ENCODE measurements at regions not wholly inside any gene's neighbourhood (a gene's known extent, or its start where the extent isn't known, plus 50 kb on each side); places are given as distances from the start of the nearest gene placed in this dataset.
"Not testable (repeated sequence)": the region's sequence is repeated elsewhere in the genome, so short reads cannot be mapped to it uniquely, and the experiment has no call there.

DNA sequence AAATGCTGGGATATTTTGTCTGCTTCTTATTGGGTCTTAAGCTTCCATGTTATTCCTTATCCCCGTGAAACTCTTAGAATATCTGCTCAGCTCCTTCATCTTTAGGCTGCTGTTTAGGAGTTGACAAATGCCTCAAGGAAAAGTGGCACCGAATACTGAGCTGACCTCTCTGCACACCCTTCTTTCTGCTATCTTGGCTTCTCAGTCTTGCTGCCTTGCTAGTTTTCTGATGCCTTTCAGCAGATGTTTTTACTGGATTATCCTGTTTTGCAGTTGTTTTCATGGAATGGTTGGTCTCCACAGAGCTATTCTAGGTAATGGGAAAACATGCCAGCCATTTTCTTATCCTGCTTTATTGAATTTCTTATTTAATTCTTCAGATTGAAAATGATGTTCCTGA, 86.3 kb downstream of the GYPE start:
- DNase-seq (ENCODE audit: low spot score), result no peak

DNA sequence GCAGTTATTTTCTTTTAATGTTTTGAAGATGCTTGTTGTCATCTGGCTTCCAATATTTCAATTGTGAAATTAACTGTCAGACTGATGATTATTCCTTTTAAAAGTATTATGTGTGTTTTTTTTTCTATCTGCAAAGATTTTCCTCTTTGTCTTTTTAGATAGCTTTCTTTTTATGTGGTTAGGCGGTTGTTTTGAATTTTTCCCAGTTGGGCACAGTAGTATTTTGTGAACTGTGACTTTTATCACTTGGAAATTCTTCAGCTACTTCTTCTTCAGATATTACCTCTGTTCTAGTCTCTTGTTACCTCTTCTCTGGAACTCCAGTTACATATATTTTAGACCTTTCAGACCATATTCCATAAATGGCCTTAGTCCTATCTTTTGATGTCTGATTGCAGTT, 87.5 kb downstream of the GYPE start:
- not testable (repeated sequence) for DNase-seq (ENCODE audit: low spot score)

DNA sequence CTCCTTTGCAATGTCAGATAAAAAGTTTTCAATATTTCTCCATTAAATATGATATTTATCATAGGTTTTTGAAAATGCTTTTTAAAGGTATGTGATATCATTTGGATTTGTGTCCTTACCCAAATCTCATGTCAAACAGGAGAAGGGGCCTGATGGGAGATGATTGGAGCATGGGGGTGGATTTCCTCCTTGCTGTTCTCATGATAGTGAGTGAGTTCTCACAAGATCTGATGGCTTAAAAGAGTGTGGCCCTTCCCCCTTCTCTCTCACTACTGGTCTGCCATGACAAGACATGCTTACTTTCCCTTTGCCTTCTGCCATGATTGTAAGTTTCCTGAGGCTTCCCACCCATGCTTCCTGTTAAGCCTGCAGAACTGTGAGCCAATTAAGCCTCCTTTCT, 90.0 kb downstream of the GYPE start:
- not testable (repeated sequence) for DNase-seq (ENCODE audit: low spot score)

DNA sequence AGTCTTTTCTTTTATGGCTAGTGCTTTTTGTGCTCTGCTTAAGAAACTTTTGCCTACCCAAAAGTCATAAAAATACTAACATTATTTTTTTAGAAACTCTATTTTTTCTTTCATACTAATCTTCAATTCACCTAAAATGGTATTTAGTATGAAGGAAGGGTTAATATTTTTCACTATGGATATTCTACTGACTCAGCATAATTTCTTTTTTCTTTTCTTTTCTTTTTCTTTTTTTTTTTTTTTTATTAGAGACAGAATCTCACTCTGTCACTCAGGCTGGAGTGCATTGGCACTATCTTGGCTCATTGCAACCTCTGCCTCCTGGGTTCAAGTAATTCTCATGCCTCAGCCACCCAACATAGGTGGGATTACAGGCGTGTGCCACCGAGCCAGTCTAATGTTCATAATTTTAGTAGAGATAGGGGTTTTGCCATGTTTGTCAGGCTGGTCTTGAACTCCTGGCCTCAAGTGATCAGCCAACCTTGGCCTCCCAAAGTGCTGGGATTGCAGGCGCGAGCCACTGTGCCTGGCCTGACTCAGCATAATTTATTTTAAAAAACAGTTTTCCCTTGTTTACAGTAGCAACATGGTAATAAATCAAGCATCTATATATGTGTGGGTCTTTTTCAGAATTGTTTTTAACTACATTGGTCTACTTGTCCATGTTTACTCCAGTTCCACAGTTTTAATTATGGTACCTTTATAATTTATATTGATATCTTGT, 91.8 kb downstream of the GYPE start:
- not testable (repeated sequence) for DNase-seq (ENCODE audit: low spot score)

DNA sequence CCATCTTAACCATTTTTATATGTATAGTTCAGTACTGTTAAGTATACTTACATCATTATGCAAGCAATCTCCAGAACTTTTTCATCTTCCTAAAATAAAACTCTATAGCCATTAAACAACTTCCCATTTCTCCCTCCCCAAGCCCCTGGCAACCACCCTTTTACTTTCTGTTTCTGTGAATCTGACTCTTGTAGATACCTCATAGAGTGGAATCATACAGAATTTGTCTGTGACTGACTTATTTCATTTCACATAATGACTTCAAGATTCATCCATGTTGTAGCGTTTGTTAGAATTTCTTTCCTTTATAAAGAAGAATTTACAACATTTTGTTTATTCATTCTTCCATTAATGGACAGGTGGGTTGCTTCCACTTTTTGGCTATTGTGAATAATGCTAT, 91.2 kb upstream of the FREM3 start:
- DNase-seq (ENCODE audit: low spot score), result not testable (repeated sequence)

DNA sequence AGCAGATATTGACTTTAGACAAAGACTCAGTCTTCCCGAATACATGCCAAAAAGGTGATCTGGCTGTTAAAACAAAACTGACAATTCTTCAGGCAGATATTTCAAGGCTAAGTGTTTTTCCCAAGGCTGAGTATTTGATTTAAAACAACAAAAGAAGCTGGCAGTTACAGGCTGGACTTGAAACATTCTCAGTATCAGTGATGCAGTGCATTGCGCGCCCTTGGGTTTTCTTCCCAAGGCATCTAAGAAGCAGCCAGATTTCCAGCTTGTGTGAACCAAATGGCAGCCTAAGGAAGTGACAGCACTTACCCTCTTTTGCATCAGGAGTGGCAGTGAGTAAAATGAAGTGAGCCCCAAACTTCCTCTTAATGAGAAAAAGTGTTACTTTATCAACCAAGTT, 90.0 kb upstream of the FREM3 start:
- DNase-seq (ENCODE audit: low spot score), result not testable (repeated sequence)

DNA sequence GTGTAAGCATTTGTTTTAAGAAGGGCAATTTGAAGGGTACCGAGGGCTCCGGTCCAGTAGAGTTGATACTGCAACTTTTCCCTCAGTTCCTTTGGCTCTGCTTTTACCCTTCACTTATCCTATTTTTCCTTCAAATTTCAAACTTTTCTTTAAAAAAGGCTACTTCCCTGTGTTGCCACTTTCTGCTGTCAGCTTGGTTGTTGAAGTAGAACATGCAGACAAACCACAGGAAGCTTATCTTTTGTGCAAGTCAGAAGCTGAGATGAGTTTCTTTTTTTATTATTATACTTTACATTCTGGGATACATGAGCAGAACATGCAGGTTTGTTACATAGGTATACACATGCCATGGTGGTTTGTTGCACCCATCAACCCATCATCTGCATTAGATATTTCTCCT, 89.1 kb upstream of the FREM3 start:
- DNase-seq (ENCODE audit: low spot score), result not testable (repeated sequence)

DNA sequence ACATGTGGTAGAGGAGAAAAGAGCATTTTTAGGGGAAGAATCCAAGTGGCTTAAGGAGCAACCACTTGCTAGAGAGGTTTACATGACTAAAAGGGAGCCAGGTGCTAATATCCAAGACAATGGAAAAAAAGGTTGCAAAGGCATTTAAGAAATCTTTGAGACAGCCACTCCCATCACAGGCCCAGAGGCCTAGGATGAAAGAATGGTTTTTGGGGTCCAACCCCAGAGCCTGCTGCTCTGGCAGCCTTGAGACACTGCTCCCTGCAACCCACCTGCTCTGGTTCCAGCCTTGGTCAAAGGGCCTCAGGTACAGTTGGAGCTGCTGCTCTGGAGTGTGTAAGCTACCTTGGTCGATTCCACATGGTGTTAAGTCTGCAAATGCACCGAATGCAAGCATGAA, 84.1 kb upstream of the FREM3 start:
- DNase-seq (ENCODE audit: low spot score), result no peak

DNA sequence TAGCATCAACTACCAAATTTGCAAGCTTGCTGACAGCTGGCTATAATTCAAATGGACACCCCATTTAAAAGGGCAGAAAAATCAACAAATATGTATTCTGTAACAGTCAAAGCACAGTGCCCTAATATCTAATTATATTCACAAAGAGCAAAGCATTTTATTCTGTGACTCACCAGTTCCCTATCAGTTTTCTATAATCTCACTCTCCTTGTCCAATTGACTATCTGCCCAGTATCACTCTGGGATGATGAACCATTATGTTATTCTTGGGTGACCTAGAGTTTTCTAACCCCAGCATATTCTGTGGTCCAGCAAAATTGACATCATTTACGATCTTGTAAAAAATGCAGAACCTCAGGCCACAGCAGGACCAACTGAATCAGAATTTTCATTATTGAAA, 82.0 kb upstream of the FREM3 start:
- DNase-seq (ENCODE audit: low spot score), result no peak

DNA sequence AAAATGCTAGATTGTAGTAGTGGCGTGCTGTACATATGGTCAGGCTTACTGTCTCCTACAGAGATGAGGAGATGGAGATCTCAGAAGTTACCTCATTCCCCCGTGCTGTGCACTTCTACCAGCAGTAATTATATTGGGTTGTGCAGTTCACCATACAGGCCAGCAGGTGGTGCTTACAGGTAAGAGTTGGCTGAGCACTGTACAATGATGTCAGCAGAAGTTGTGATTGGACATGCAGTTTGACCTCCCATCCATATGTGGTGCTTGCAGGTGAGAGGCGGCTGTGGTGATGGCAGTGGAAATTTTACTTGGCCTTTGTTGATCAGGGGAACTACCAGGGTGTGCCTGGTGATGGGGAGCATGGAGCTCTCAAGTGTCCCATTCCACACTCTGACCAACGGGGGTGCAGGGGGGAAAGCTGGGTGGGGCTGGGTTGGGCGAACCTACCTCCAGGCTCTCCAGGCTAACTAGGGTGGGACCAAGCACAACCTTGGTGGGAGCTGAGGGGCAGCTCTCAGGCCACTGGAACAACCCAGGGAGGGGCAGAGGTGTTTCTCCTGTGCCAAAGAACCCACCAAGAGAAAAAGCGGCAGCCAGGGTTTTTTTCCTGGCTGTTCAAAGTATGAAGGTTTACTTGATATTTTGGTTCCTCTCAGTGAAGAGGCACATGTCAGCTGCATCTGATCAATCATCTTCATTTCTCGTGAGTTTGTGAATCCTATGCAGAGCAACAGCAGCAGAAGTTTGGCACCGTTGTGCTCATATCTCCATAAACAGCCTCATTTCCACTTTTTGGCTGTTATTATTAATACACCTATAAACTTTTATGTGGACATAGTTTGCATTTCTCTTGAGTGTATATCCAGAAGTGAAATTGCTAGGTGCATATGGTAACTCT, 73.8 kb upstream of the FREM3 start:
- DNase-seq (ENCODE audit: low spot score), result peak; percentile 24

DNA sequence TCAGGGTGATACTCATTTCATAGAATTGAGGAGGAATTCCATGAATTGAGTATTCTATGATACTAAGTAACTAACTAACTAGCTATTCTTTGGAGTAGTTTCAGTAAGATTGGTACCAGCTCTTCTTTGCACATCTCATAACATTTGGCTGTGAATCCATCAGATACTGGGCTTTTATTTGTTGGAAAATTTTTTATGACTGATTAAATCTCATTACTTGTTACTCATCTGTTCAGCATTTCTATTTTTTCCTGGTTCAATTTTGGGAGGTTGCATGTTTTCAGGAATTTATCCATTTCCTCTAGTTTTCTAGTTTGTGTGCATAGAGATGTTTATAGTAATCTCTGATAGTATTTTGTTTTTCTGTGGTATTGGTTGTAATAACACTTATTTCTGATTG, 70.8 kb upstream of the FREM3 start:
- DNase-seq (ENCODE audit: low spot score), result no peak

DNA sequence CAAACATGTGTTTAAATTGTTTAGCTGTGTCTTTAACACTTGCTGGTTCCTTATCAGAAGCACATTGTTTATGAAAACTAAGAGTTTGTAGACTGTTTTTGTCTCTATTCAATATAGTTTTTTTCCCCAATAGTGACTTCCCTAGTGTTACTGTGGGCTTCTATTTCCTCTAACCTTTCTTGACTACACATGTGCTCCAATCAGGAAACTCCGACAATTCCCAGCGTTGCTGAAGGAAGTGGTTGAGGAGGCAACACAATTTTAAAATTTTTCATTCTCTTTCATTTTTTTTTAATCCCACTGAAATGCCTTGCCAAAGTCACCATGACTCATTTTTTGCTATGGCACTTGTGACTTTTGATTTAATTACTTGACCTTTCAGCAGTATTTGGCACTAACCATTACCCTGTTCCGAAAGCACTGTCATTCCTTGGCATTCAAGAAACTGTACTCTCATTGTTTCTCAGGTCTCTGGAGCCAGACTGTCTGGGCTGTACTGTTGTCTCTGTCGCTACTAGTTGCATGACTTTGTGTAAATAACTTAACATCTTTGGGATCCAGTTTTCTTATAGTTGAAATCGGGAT, 67.6 kb upstream of the FREM3 start:
- no peak for DNase-seq (ENCODE audit: low spot score)

DNA sequence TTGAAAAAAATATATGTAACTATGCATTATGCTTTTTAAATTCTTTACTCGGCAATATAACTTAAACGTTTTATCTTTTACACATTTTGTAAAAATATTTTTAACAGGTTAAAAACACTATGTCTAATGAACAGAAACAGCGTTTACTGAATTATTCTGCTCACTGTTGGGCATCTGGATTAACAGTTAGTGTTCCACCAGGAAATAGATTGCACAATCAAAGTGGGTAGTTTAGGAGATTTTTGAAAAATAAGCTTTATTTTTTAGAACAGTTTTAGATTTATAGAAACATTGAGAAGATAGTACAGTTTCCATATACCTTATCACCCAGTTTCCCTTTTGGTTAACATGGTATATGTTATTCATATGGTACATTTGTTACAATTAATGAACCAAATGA, 63.1 kb upstream of the FREM3 start:
- DNase-seq (ENCODE audit: low spot score), result no peak

DNA sequence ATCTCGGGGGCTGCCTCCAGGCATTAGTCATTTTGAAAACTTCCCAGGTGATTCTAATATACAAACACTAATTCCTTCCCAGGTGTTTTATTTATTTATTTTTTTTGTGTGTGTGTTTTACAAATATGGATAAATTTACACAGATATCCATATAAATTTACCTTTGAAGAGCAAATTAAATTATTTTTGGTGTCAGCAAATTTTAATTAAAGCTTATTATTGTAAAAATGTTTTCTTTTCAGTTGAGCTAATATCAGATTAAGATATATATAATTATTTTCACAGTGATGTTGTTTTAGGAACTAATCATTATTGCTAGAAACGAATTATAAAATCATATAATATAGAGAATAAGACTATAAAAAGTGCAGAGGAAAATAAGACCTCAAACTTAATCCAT, 62.0 kb upstream of the FREM3 start:
- no peak for DNase-seq (ENCODE audit: low spot score)
